HG02970 (cell line): ENCODE measurements at regions not wholly inside any gene's neighbourhood (a gene's known extent, or its start where the extent isn't known, plus 50 kb on each side); places are given as distances from the start of the nearest gene placed in this dataset.

Experiments used
- ATAC-seq: cut with Tn5 transposase; IDR thresholded peaks from one replicate; pipeline ENCODE4 v1.9.1; 2021; ENCODE audit warnings: mild to moderate bottlenecking, moderate library complexity, moderate number of reproducible peaks; ENCODE audit not compliant: unreplicated experiment, low FRiP score

DNA sequence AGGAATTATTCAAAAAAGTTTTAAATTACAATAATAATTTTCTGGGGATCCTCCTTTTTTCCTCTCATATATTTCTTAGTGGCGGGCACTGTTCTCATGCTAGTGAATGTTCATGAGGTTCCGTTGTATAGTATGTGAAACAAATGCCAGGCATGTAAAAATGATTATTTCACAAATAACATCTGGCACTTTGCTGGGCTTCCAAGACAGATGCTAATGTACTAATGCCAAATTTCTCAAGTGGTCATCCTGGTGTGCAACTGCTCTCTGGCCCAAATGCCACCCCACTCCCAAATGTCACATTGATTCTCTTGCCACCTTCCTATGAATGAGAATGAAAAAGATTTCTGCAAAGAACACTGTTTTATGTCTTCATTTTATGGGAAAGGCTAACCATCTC is 564.0 kb upstream of the GCFC2 start:
- no peak for ATAC-seq

DNA sequence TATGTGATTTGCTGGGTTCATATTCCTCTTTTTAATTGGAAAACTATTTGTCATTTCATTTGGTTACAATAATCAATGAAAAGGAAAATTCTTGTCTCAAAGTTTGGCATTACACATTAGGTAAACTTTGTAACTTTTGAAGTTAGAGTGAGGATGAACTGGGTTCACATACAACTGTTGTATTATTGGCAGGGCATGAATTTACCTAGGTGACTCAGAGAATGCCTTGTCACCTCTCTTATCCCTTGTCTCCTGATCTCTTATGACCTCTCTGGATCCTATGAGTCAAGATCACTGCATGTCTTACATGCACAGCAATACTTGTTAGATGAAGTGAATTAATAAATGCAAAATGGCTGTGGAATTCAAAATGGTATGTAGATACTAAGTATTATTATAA is 563.4 kb upstream of the GCFC2 start:
- ATAC-seq = no peak

DNA sequence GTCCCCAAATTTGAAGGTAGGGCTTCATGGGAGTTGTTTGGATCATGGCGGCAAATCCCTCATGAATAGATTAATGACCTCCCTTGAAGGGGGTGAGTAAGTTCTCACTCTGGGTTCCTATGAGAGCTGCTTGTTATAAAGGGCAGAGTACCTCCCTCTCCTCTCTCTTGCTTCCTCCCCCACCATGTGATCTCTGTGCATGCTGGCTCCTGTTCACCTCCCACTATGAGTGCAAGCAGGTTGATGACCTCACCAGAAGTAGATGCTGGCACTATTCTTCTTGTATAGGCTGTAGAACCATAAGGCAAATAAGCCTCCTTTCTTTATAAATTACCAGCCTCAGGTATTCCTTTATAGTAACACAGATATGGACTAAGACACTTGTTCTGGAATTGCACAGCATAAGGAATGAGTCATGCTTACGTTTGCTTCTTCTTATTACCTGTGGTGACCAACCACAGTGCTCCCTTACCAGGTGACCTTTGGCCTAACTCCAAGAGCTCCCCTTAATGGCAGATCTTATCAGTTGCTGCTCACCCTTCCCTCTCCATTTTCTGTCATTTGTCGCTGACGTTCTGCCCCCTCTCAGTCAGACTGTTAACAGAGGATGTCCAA is 559.5 kb upstream of the GCFC2 start:
- ATAC-seq = no peak

DNA sequence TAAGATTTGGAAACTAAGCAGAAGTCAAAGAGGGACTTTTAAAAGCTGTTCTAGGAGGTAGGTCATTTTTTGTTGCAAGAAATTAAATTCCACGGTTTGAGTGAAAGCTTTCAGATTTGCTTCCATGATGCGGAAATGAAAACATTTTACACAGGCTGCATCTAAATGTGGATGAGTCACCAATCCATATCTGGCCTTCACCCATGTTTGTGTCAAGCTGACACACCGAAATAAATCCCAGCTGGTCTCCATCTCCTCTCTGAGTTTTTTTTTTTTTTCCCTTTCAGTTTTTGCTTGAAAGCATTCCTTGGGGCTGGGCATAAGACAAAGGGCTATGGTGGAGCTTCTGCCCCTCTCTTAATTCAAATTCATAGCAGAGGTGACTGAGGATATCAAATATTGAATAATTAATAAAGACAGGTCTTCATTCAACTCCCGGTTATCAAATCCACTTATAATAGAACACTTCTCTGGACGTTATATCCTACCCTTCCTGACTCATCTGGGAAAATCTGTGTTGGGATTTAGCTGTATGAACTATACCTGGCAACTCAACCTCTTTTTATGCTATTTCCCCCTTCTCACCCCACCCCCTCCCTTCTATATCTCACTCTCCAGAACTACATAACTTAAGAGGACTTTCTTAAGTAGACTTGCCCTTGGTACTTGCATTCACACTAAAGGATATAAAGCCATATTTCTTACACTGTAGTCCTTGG is 558.3 kb upstream of the GCFC2 start:
- ATAC-seq = no peak

DNA sequence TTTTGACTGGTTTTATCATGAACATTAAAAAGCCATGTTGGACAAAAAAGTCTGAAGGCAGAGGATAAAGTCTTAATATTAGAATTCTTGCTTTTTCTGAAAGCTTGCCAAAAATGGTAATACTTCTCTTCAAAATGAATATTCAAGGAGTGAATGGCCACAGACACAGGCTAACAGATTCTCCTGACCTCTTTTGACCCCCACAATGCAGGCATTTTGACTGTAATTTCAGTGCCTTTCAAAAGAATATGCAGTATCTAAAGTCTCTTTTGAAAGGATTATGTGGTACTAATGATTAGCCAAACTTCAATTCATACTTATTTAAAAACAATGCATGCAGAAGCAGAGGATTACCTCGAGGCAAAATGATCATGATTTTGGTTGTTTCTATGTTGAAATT is 557.8 kb upstream of the GCFC2 start:
- ATAC-seq = no peak

DNA sequence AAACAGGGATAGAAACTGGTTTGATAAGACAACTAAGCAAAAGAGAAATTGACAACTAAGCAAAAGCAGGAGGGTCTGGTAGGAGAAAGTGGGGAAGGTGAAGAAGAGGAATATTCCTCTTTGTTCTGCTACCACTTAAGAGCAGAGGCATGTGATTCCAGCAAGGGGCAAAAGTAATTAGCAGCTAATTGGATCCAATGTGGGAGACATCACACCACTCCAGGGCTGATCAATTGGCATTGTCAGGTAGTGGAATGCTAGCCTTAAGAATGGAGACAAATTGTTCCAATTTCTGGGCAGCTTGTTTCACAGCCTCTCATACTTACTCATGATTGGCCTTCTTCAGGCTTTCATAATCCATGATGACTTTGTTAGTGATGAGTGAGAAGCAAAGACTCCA is 547.1 kb upstream of the GCFC2 start:
- ATAC-seq = no peak

DNA sequence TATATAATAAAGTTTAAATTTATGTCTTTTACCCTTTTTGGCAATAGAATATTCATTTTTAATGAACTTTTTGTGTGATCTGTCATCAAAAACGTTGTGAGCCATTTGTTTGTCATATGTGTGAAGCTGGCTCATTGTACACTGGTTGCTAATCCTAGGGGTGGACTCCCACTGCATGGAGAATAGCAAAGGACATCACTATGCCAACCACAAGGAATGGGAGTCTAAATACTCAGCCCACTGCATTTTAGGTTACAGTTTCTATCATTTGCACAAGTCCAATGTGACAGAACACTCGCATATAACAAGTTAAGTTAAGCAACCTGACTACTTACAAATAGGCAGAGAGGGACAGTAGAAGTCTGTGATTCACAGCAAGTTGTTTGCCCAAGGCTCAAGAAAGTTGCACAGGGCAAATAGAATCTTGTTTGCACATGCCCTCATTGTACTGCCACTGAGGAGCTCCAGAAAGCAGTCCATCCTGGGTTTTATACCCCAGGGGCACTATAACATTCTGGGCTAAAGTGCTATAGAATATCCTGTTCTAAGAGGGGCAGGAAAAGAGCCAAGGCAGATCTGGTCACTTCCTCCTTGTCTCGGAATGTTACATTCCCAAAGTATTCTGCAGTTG is 545.9 kb upstream of the GCFC2 start:
- no peak for ATAC-seq

DNA sequence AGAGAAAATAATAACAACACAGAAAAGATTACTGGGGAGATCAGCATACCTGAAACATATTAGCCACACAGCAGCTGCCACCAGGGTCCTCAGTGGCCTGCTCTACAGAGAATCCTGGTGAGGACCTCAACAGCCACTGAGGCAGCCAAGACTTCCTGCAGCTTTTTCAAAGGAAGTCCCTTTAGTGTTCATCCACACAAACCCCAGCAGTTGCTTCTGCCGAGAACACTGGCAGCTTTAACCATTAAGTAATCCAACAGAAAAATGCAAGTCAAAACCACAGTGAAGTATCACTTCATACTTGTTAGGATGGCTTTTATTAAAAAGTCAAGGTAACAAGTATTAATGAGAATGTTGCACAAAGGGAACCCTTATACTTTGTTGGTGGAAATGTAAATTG is 542.0 kb upstream of the GCFC2 start:
- ATAC-seq = no peak

DNA sequence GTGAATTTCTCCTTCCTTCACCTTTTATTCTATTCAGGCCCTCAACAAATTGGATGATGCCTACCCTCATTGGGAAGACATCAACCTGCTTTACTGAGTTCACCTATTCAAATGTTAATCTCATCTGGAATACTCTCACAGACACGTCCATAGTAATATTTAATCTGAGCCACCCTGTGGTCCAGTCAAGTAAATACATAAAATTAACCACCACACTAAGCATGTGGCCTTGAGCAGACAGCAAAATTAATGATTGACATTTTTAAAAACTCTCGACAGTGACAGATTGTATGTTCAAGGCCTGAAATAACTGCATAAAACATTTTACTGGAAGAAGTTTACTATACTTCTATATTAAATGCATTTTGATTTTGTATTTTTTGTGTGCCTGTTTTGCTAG is 540.6 kb upstream of the GCFC2 start:
- no peak for ATAC-seq

DNA sequence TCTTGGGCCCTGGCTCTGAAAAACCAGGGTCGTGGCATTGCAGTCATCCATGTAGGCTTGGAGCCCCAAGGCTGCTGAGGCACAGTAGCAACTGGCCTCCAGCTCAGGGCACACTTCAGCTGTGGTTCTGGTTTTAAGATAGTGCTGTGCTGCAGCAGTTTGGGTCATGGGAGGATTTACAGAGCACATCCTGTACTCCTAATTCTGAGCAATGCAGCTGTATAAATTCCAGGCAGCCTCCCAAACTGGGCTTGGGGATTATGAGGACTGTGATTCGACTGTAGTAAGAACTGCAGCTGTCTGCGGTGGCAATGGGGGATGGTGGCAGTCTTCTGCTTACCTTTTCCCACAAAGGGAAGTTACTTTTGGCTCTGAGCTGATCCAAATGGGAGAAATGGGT is 536.3 kb upstream of the GCFC2 start:
- ATAC-seq = no peak

DNA sequence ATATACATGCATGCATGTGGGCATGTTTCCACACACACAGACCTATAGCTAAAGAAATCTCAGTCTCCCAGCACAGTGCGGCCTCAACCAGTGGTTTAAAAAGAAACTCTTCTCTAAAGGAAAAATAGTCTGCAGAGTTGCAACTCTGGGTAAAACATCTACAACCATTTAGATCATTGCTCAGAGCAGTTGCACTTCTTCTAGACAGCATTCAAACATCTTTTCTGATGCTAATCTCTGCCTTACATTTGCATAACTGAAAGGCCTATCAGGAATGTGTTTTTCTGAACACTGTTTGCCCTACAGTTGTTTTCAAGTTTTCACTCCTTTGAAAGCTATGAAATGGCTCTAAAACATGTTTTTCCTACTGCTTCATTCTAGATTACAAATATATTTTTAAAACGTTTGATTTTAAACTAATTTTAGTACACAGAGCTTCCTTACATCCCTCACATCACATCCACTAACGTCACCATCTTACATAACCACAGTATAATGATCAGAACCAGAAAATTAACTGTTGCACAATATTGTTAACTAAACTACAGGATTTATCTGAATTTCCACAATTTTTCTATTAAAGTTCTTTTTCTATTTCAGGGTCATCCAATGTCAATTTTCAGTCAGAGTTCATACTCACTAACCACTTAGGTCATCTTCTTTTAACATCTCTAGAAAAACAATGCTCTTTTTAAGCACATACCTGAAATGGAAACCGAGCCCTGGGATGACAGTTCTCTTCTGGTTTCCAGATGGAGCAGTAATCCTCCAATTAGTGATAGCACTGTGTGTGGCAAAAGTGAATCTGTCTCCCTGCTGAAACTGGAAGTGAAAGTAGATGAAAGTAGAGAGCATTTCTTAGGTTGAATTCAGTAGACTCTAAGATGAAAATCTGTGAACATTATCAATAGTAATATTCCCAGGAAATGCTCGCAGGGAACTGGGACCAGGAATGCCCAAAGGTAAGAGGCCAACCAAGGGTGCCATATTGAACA is 501.6 kb upstream of the GCFC2 start:
- ATAC-seq = no peak

DNA sequence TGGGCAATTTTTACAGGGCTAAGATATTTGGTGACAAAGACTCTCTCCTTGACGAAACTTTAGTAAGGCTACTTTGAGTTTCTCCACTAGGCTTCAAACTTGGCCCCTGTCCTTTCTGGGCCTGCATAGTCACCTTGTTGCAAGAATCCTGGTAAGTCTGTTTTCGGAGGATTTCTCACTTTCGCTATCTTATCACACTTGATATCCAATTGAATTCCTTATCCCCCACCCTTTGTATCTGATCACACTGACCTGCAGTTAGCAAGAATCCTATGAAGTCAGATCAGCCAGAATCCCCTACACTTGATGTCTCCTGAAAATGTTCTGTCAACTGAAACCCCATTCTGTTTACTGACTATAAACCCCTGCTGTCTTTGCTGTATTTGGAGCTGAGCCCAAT is 499.8 kb upstream of the GCFC2 start:
- no peak for ATAC-seq

DNA sequence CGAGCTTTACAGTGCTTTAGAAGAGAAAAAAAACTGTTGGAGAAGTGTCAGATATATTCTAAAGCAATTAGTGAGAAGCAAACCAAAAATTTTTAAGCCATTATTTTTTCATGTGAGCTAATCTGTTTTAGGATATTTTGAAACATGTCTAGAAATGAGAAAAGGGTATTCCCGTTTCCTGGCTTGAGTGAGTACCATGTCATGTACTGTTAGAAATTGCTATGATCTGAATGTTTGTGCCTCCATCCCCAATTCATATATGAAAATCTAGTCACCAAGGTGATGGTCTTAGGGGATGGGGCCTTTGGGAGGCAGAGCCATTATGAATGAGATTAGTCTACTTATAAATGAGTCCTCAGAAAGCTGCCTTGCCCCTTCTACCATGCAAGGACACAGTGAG is 493.3 kb upstream of the GCFC2 start:
- no peak for ATAC-seq

DNA sequence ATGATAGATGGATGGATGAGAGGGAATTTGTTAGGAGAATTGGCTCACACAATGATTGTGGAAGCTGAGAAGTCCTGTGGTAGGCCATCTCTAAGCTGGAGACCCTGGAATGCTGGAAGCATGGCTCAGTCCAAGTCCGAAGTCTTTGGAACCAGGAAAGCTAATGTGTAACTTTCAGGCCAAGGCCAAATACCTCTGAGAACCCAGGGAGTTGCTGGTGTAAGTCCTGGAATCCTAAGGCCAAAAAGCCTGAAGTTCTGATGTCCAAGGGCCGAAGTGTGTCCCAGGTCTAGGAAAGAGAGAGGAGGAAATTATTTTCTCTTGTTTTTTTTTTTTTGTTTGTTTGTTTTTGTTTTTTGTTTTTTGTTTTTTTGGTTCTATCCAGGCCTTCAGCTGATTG is 492.2 kb upstream of the GCFC2 start:
- ATAC-seq = no peak

DNA sequence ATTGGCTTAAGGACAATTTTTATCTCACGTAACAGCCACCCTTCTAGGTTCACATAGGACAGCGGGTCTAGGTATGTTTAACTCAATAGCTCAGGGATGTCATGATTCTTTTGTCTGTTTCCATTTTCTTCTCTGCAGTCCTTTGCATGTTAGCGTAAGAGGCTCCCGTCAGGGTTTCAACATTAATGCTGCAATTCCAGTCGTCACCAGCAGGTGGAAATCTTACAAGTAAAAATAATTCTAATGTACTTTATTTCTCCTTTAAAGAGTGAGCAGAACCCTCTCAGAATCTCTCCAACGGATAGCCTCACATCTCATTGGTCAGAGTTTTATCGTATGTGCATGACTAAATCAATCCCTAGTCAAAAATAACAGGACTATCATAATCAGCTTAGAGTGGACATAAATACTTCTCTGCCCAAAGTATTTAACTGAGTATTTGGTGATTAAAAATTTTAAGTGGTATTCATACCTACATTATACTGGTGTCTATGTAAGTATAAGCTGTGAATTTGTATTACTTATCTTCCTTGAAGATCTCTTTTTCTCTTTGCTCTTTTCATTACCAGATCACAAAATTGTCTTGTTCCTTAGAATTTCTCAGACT is 487.2 kb upstream of the GCFC2 start:
- peak; percentile 53 for ATAC-seq

DNA sequence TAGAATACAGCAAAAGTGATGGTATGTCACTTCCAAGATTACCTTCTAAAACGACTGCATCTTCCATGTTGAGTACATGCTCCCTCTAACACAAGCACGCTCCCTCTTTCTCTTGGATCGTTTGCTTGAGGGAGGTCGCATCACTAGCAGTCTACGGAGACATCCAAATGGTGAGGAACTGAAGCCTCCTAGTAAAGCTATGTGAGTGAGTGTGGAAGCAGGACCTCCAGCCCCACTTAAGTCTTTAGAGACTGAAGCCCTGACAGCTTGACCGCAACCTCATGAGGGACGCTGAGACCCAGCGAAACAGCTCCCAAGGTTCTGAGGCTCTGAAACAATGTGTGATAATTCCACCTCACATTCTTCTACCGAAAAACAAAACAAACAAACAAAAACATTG is 486.7 kb upstream of the GCFC2 start:
- no peak for ATAC-seq

DNA sequence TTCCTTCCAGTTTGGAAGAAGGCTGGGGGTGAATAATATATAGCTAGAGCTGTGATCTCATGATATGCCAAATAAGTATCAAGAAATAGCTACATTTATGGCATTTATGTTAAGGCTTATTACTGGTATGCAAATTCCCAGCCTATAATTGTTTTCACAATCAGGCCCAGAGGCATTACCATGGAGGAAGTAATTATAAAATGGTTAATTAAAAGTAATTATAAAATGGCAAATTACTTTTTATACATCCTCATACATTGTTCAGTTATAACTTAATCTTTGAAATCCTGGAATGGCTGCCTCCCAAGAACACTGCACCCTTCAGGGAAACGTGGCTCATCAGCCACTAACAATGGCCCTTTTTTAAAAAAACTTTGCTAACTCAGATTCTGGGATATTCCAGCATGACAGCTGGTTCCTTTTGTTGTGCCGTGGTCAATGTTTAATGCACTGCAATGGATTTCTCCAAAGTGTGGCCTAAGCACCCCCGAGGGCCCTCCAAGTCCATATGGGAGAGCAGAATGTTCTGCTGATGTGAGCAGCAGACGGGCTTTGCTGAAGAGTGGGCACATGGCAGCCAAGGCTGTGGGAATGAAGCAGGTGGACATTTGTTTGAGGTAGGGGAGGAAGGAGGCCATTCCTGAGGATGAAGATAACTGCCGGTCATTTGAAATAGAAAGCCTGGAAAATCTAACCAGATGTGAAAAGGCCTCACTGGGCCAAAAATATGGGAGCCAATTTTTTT is 483.5 kb upstream of the GCFC2 start:
- no peak for ATAC-seq

DNA sequence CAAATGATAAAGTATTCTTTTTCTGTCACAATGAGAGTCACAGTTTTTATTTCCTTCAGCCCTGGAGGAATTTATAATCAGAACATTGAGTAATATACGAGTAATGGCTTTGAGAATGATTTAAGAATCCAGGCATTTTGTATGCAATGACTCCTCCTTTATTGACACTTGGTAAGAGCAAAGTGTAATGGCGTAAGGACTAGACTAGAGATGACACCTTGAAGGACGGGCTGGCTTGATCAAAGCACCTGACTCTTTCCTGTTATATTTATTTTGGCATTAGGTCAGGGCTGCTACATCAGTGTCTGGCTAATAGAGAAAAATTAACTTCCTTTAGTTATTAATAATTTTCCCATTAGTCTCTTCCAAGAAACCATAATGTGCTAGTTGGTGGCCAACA is 482.4 kb upstream of the GCFC2 start:
- ATAC-seq = no peak

DNA sequence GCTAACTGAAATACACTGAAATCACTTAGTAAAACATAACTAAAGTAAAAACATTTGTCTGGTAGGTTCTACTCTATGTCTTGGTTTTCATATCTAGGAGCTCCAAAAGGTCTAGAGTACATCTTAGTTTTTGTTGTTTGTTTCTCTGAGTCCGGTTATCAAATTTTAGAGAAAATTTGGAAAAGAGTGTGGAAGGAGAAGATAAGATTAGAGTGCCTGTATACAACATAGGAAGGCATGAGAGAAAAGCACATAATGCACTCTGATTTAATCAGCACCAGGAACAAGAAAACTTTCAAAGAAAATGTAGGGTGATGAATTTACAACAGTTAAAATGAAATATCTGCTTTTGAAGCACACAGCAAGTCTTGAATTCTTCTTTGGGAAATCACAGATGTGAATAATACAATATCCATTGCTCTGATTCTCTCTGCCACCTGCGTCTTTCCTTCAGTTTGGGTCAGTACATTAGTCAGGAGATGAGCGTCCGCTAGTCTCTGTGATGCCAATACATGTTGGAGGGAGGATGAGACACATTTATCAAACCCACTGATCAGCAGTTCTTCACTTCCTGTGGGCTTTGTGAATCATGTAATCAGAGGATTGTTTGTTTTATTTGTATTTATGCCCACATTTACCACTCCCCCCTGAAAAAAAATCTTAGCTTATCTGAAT is 477.8 kb upstream of the GCFC2 start:
- no peak for ATAC-seq
